OCI-LY1 (cell line): ENCODE measurements at regions not wholly inside any gene's neighbourhood (a gene's known extent, or its start where the extent isn't known, plus 50 kb on each side); places are given as distances from the start of the nearest gene placed in this dataset.

ENCODE experiments used
- H2AFZ ChIP-seq: fragments of 200-600 bp; sonication (generic), shearing (Covaris generic); 2 replicates; pipeline ENCODE4 v1.6.0; 2014; ENCODE audit warnings: antibody characterized with exemption, mild to moderate bottlenecking, low read length
- H3F3A ChIP-seq: fragments of 200-600 bp; sonication (generic), shearing (Covaris generic); 2 replicates; pipeline ENCODE4 v1.6.0; 2014; ENCODE audit warnings: mild to moderate bottlenecking, antibody characterized with exemption, low read length, moderate library complexity; ENCODE audit not compliant: insufficient read depth
- H3K27ac ChIP-seq: fragments of 200-600 bp; sonication (generic); 2 replicates; pipeline ENCODE4 v1.5.1; 2014; ENCODE audit warnings: low read length, mixed run types, mild to moderate bottlenecking, low read depth; ENCODE audit not compliant: poor library complexity, severe bottlenecking
- H3K27me3 ChIP-seq: fragments of 200-600 bp; sonication (generic); 2 replicates; pipeline ENCODE4 v1.6.0; 2014; ENCODE audit warnings: antibody characterized with exemption, mild to moderate bottlenecking, low read length, moderate library complexity; ENCODE audit not compliant: insufficient read depth
- H3K36me3 ChIP-seq: fragments of 200-600 bp; sonication (generic); 2 replicates; pipeline ENCODE4 v1.6.1; 2014; ENCODE audit warnings: mild to moderate bottlenecking, antibody characterized with exemption, low read length, moderate library complexity, mixed read lengths; ENCODE audit not compliant: insufficient read depth
- H3K4me1 ChIP-seq: fragments of 200-600 bp; sonication (generic); 2 replicates; pipeline ENCODE4 v1.5.1; 2014; ENCODE audit warnings: mild to moderate bottlenecking, low read length, moderate library complexity; ENCODE audit not compliant: insufficient read depth, severe bottlenecking
- H3K4me2 ChIP-seq: fragments of 200-600 bp; sonication (generic), shearing (Covaris generic); 2 replicates; pipeline ENCODE4 v1.6.1; 2014; ENCODE audit warnings: low read length
- H3K4me3 ChIP-seq: fragments of 200-600 bp; sonication (generic); 2 replicates; pipeline ENCODE4 v1.5.1; 2014; ENCODE audit warnings: low read length, low read depth, mild to moderate bottlenecking, mixed read lengths; ENCODE audit not compliant: poor library complexity, severe bottlenecking
- H3K79me2 ChIP-seq: fragments of 200-600 bp; shearing (Covaris generic); 2 replicates; pipeline ENCODE4 v1.6.1; 2016; ENCODE audit warnings: mixed run types, low read length, mixed read lengths; ENCODE audit not compliant: insufficient read depth
- H3K9ac ChIP-seq: fragments of 200-600 bp; sonication (generic), shearing (Covaris generic); 2 replicates; pipeline ENCODE4 v1.6.1; 2014; ENCODE audit warnings: mild to moderate bottlenecking, low read length, mixed read lengths
- H3K9me2 ChIP-seq: fragments of 200-600 bp; sonication (generic), shearing (Covaris generic); 2 replicates; pipeline ENCODE4 v1.6.1; 2014; ENCODE audit warnings: low read depth, mild to moderate bottlenecking, low read length, mixed read lengths
- H3K9me3 ChIP-seq: fragments of 200-600 bp; shearing (Covaris generic); 2 replicates; pipeline ENCODE4 v1.6.1; 2014; ENCODE audit warnings: low read length, mixed read lengths
- H4K20me1 ChIP-seq: fragments of 200-600 bp; sonication (generic), shearing (Covaris generic); 2 replicates; pipeline ENCODE4 v1.6.0; 2016; ENCODE audit warnings: mild to moderate bottlenecking, low read length; ENCODE audit not compliant: insufficient read depth
- EZH2 ChIP-seq: fragments of 200-600 bp; sonication (generic), shearing (Covaris generic); IDR thresholded peaks from 2 replicates; pipeline ENCODE4 v1.8.0; 2017; ENCODE audit warnings: borderline replicate concordance, mixed run types, mild to moderate bottlenecking, antibody characterized with exemption, low read length, moderate library complexity, mixed read lengths
- TF ChIP-seq, protein P1 (sequence below): fragments of 200-600 bp; sonication (generic), shearing (Covaris generic); IDR thresholded peaks from 2 replicates; pipeline ENCODE4 v1.5.1; 2017; ENCODE audit warnings: mild to moderate bottlenecking, antibody characterized with exemption, low read length, moderate library complexity, mixed read lengths

DNA sequence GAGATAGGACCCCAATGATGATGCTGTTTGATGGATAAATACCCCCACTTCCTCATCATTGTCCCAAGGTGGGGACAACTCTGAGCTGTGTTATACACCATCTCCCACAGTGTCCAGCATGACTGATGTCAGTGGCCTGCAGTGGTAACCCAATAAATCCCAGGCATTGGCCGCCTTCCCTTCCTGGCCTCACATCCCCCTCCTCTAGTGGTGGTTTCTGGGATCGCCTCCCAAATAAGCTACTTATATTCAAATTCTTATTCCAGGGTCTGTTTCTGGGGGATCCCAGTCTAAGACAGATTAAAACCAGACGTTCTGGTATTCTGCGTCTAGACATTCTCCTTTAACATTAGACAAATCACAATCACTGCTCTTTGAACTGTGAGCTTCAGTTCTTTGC is 90.6 kb downstream of the SCP2D1 start:
- Histone ChIP-seq H3K27me3 (no peaks in the 10 kb centered on the region), H3K27ac (no peak overlapping the region), H3K4me3 (no peak overlapping the region), H3K9me2 (no peaks in the 10 kb centered on the region), H3K4me1 (no peaks in the 10 kb centered on the region), H3K9ac (no peak overlapping the region), H2AFZ (no peak overlapping the region), H3F3A (no peaks in the 10 kb centered on the region), H3K79me2 (no peaks in the 10 kb centered on the region), H3K4me2 (no peak overlapping the region), H4K20me1 (no peaks in the 10 kb centered on the region), H3K9me3 (no peaks in the 10 kb centered on the region), H3K36me3 (no peaks in the 10 kb centered on the region)
- no peak for TF ChIP-seq EZH2
- TF ChIP-seq, protein P1, sequence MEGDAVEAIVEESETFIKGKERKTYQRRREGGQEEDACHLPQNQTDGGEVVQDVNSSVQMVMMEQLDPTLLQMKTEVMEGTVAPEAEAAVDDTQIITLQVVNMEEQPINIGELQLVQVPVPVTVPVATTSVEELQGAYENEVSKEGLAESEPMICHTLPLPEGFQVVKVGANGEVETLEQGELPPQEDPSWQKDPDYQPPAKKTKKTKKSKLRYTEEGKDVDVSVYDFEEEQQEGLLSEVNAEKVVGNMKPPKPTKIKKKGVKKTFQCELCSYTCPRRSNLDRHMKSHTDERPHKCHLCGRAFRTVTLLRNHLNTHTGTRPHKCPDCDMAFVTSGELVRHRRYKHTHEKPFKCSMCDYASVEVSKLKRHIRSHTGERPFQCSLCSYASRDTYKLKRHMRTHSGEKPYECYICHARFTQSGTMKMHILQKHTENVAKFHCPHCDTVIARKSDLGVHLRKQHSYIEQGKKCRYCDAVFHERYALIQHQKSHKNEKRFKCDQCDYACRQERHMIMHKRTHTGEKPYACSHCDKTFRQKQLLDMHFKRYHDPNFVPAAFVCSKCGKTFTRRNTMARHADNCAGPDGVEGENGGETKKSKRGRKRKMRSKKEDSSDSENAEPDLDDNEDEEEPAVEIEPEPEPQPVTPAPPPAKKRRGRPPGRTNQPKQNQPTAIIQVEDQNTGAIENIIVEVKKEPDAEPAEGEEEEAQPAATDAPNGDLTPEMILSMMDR = no peak

DNA sequence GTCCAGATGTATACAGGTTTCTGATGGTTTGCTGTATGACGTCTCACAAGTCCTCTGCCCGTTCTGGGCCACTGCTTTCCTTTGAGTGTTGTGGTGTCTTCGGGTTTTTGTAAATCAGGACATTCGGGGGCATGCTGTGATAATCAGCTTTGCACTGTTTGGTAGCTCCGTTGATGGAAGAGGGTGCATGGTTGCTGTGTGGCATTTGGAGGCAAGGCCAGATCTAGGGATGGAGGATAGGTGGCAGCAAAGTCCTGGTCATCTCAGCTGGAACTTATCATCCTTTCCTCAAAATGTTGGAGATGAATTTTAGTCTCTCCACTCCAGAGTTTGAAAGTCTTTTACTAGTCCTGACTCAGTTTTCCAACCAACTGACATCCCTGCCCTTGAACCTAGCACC is 91.0 kb downstream of the SCP2D1 start:
- H3F3A ChIP-seq = no peaks in the 10 kb centered on the region
- H3K36me3 ChIP-seq = no peaks in the 10 kb centered on the region
- no peak overlapping the region for H3K4me2 ChIP-seq
- H3K4me3 ChIP-seq = no peak overlapping the region
- TF ChIP-seq, protein P1 = no peak
- no peak for TF ChIP-seq EZH2
- H3K4me1 ChIP-seq = no peaks in the 10 kb centered on the region
- no peaks in the 10 kb centered on the region for H4K20me1 ChIP-seq
- no peaks in the 10 kb centered on the region for H3K9me3 ChIP-seq
- no peaks in the 10 kb centered on the region for H3K9me2 ChIP-seq
- no peak overlapping the region for H2AFZ ChIP-seq
- no peaks in the 10 kb centered on the region for H3K79me2 ChIP-seq
- no peaks in the 10 kb centered on the region for H3K27me3 ChIP-seq
- H3K27ac ChIP-seq = no peak overlapping the region
- H3K9ac ChIP-seq = no peak overlapping the region

DNA sequence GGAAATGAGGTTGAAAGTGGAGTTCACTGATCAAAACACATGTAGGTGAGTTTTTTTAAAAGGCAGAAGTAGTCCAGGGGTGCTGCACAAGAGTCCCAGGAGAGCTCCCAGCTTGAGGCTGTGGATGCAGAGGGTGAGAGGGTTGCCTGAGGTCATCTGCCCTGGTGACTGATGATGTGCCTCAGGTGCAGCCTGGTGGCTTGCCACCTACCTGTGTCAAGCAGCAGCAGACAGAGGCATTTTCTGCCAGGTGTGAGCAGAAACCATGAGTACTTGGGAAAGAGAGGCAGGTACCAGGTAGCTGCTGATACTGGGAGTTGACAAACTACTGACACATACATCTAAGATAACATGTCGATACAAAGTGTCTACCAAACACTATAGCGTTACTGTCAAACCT is 92.5 kb downstream of the SCP2D1 start:
- H3K36me3 ChIP-seq = no peaks in the 10 kb centered on the region
- no peak overlapping the region for H2AFZ ChIP-seq
- no peak overlapping the region for H3K9ac ChIP-seq
- H4K20me1 ChIP-seq = no peaks in the 10 kb centered on the region
- H3K4me2 ChIP-seq = no peak overlapping the region
- no peaks in the 10 kb centered on the region for H3K27me3 ChIP-seq
- H3K4me1 ChIP-seq = no peaks in the 10 kb centered on the region
- no peak overlapping the region for H3K27ac ChIP-seq
- H3K9me3 ChIP-seq = no peaks in the 10 kb centered on the region
- no peak for TF ChIP-seq EZH2
- TF ChIP-seq, protein P1 = no peak
- H3K79me2 ChIP-seq = no peaks in the 10 kb centered on the region
- H3K4me3 ChIP-seq = no peak overlapping the region
- H3K9me2 ChIP-seq = no peaks in the 10 kb centered on the region
- H3F3A ChIP-seq = no peaks in the 10 kb centered on the region
